ENCODE measurements at regions not wholly inside any gene's neighbourhood (a gene's known extent, or its start where the extent isn't known, plus 50 kb on each side); places are given as distances from the start of the nearest gene placed in this dataset.
A peak's percentile ranks its signal among the peaks of the same experiment; 100 is the strongest.
"Not testable (repeated sequence)": the region's sequence is repeated elsewhere in the genome, so short reads cannot be mapped to it uniquely, and the experiment has no call there.

DNA sequence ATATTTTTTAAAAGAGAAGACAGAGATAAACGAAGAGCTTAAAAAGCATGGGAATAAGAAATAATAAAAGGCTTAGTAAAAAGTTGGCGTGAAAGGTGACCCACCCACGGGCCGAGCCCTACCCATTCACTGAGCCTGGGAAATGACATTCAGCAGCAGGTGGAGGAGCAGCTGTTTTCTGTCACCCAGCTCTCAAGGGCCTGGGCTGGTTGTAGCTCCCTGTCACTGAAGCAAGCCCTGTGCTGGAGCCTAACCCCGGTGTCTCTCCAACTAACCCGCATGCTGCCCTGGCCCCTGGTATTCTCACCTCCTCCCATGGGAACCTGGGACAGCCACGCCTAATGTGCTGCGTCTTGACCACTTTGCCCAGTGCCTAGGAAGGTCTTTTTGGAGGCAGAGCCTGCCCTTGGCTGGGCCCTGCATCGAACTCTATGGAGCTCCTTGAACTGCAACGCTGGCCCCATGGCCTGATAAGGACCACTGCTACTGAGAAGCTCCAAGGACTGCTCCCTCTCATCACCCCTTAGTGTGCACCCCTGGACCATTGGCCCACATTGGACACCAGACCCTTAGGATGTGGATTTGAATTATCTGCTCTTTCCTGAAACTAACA is 68.8 kb upstream of the IYD start:
- peak; percentile 67 for DNase-seq

DNA sequence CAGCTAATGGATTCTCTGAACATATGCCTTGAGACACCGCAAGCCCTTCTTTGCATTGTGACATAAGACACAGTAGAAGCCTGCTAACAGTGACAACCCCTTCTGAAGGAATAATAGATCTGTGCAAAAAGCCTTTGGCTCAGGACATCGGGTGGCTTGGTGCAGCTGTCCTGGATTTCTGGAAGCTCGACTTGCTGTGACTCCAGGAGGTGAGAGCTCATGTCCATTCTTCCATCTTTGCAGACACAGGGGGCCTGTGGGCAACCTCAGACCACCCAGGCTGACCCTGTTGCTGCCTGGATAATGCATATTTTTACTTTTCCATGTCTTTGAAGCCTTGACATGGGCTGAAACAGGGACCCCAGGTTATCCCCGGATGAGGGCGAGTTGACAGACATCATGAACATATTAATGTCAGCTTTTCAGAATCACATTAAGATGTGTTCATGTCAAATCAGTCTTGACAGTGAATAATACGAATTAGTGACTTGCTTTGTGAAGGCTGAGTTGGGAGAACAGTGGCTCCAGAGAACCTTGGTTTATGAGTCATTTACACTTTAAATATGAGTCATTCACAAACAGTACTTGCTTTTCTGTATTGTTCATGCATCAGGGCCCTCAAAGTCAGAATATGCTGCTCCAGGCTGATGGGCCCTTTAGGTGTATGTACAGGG is 66.8 kb upstream of the IYD start:
- DNase-seq, result peak; percentile 68

DNA sequence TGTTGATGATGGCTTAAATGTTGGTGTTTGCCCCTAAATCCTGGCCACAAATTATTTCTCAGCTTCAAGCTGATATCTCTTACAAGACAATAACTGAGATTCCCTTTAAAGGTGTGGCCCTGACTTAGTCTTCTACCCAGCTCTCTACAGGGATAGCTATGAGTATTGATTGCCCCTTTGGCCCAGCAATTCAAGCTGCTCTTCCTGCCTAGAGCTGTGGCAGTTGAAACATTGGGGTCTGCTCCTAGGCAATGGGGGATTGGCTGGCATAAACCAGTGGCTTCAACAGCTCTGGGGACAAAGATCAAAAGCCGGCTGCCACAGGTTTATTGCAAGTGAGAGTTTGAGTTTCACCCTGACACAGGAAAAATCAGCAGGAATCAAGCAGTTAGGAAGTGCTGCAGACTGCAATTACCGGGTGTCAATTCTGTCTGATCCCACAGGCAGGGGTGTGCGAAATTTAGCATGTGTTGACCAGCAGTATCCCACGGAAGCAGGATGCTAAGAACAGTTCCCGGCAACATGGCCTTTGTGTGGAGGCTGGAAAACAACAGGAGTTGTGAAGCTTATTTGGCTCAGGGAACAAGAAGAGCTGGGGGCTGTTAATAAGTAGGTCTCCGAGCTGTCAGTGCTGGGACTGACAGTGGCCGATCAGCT is 66.2 kb upstream of the IYD start:
- peak; percentile 64 for DNase-seq

DNA sequence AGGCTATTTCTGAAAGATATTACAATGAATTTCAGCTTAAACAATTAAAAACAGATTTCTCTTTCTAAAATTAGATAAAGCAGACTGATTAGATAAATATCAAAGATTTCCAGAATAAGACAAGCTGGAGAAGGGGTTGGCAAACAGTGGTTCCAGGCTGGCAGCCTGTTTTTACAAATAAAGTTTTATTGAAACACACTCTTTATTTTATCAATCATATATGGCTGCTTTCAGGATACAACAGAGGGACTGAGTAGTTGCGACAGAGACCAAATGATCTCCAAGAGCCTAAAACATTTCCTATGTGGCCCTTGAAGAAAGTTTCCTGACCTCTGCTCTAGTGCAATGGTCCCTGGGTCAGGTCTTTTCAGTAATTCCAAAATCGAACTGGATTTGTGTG is 65.6 kb upstream of the IYD start:
- DNase-seq, result no peak

DNA sequence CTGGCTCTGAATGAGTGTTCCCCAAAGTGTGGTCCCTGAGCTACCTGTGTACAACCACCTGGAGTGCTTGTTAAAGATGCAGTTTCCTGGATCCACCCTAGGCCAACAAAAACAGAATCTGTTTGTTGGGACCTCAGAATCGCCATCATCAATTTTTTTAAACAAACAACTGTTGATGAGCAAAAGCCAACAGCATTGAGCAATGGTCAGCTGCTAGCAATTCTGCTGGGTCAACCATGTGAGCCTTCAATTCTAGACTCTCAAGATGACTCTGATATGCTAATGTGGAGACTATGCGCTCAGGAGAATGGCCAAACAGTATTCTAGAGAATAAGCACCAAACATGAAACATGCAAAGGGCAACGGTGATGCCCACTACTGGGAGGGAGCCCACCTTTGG is 64.4 kb upstream of the IYD start:
- no peak for DNase-seq

DNA sequence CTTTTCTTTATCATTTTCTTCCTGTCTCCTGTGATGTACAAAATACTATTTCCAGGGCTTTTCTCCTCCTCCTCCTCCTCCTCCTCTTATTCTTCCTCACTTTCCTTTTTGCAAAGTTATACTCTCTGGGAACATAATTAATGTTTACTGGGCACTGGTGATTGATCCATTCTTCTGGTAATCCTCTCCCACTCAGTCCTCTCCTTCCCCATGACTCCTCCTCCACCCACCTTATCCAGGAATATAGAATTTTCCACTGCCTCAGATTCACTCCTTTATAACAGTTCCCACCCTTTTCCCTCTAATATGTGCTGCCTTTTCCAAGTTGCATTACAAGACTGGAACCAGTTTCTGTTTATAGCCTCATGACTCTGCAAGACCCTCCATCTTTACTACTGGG is 62.5 kb upstream of the IYD start:
- no peak for DNase-seq

DNA sequence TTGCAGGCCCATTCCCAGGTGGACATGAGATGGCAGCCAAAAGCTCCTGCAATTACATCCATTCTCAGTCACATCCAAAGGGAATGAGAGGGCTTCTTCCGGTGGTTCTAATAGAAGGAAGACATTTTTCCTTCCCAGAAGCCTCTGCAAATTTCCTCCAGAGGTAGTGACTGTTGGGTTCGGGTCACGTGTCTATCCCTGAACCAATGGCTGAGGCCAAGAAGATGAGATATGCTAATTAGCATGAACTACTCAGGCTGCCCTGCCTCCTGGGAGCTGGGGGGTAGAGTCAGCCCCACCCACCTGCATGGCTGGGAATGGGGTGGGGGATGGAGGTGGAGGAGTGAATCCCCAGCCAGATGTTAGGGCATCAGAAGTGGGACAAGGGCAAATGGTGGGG is 61.3 kb upstream of the IYD start:
- no peak for DNase-seq

DNA sequence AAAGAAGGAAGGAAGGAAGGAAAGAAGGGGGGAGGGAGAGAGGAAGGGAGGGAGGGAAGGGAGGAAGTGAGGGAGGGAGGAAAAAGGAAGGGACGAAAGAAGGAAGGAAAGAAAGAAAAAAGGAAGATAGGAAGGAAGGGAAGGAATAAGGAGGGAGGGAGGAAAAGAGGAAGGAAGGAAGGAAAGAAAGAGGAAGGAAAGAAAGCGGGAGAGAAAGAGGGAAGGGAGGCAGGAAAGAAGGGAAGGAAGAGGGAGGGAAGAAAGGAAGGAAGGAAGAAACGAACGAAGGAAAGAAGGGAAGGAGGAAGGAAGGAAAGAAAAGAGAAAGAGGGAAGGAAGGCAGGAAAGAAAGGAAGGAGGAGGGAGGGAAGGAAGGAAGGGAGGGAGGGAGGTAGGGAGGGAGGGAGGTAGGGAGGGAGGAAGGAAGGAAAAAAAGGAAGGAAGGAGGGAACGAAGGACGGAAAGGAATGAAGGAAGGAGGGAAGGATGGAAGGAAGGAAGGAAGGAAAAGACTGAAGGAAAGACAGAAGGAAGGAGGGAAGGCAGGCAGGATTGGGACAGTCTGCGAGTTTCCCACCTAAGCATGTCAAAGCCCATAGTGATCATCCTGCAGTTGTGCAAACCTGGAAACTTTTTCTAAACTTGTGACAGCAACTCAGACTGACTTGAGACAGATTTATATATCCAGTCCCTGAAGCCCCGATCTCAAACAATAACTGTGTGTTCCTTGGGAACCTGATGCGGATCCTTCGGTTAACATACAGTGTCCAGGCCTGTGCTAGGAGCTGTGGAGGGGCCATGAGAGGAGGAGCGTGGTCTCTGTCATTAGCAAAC is 59.8 kb upstream of the IYD start:
- DNase-seq, result no peak

DNA sequence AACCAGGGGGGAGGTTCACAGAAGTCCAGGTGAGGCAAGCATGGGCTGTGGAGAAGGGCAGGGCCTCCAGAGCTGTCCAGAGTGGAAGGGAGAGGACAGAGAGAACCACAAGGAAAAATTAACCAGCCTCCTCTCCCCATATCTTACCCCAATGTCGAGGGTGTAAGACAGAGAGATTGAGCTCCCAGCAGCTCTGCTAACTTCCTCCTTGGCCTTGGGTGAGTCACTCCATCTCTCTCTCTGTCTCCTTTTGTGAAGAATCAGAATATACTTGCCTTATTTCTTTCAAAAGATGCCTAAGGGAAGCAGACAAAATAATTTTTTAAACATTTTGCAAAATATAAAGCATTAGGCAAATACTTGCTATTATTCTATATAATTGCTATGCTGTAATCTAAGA is 58.3 kb upstream of the IYD start:
- DNase-seq, result no peak

DNA sequence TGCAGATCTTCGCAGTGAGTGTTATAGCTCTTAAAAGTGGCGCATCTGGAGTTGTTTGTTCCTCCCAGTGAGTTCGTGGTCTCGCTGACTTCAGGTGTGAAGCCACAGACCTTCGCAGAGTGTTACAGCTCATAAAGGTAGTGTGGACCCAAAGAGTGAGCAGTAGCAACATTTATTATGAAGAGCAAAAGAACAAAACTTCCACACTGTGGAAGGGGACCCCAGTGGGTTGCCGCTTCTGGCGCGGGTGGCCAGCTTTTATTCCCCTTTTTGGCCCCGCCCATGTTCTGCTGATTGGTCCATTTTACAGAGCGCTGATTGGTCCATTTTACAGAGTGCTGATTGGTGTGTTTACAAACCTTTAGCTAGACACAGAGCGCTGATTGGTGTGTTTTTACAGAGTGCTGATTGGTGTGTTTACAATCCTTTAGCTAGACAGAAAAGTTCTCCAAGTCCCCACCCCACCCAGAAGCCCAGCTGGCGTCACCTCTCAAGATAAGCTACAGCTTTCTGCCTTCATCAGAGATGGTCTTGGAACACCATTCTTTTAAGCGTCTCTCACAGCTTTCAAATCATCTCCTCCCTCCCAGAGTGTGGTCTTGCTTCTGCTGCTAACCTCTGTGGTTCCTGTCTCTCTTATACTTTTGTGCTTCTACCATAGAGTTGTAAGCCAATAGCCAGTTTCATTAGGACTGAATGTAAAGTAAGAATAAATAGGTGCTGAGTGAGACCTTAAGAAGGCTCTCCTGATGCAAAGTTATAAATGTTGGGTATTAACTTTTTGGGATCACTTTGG is 57.5 kb upstream of the IYD start:
- DNase-seq, result not testable (repeated sequence)

DNA sequence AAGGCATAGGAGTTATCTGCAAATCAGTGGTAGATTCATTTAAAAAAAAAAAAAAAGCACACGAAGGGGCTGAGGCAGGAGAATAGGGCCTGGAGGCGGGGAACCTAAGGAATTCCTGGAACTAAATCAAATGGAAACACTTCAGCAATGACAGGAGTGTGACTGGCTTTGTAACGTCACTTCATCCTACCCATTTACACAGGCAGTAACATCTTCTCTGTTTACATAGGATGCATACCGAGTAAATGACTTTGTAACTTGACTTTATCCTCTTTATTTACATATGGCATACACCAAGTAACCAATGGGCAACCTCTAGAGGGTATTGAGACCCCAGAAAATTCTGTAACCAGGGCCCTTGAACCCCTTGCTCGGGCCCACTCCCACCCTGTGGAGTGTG is 56.4 kb upstream of the IYD start:
- DNase-seq, result no peak

DNA sequence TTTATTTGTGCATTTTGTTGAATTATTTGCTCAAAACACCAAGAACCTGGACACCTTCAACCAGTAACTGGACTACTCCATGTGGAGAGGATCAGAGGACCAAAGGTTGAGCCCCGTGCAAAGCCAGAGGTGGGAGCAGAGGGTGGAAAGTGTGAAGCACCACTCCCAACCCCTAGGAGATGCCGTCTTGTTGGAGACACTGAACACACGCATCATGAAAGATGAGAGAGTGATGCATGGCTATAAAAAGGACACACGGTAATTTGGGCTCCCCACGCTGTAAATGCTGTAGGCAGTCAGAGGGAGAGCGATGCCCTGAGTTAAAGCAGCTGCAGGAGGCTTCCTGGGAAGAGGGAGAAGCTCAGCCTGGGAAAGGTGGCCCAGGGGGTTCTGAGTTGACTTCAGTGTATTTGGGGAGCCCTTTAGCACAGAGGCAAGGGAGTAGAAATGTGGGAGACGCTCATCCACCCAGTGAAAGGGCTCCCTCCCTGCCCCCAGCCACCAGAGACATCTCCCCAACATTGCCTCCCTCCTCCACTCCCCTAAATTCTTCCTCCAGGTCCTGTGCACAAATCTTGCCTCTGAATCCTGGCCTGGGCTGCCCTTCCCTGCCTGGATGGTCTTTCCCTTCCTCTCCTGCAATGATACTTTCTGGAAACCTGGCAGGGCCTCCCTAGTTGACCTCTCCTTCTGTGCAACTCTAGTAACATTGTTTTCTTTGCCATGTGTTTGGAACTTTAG is 55.8 kb upstream of the IYD start:
- no peak for DNase-seq

DNA sequence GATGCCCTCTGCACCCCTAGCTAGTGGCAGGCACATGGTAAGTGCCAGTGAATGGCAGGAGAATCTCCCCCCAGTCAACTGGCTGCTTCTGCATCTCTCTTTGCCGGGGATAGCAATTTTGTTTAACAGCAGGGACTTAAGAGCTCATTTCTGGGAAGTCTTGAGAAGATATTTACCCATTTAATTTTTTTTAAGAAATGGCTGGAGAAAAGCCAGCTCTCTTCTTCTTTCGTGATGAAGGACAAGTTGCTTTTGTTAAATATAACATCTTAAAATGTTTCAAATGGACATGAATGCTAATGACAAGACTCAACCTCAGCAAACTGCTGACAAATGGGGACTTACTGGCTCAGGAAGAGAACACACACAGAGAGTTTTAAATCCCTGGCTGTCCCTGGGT is 55.0 kb upstream of the IYD start:
- DNase-seq, result no peak

DNA sequence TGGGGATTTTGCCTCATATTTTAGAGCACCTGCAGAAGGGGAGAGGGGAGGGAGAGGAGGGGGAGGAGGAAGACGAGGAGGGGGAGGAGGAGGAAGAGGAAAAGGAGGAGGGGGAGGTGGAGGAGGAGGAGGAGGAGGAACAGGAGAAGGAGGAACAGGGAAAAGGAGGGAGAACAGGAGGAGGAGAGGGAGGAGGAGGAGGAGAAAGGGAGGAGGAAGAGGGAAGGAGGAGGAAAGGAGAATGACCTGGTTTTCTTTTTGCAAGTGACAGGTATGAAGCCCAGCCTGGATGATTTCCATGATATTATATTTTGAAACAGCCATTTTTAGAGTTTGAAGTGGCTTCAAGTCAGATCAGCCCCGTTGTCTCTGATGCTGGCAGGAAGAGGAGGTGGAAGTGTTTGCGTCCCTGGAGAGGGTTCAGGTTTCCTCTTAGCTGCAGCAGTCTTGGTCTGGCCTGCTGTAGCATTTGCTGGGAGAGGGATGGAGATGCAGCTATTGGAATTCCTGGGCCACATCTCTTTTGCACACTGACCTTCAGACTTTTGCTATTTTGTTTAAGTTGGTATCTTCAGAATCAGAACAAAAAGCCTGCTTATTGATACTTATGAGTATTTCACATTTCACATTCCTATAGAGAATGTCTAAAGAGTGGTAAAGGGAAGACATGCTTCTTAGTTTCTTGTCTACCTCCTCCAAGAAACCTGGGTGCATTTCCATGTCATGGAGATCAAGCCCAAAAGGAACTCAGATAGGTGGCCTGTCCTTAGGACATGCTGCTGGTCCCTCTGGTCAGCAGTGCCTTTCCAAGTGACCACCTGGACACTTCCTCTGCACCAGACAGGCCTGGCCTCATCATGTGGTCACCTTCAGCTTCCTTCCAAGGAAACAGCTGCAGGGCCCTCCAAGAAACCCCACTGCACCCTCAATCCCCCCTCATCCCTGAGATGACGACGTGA is 54.3 kb upstream of the IYD start:
- DNase-seq, result no peak

DNA sequence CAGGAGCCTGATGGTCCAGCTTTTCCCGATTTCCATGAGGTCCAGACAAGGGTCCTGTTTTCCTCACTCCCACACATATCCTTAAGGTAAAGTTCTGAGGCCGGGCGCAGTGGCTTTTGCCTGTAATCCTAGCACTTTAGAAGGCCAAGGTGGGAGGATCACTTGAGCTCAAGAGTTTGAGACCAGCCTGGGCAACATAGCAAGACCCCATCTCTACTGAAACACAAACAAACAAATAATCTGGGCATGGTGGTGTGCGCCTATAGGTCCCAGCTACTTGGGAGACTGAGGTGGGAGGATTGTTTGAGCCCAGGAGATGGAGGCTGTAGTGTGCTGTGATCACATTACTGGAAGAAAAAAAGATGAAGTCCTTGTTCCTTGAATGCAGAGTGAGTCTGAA is 53.2 kb upstream of the IYD start:
- DNase-seq, result no peak

DNA sequence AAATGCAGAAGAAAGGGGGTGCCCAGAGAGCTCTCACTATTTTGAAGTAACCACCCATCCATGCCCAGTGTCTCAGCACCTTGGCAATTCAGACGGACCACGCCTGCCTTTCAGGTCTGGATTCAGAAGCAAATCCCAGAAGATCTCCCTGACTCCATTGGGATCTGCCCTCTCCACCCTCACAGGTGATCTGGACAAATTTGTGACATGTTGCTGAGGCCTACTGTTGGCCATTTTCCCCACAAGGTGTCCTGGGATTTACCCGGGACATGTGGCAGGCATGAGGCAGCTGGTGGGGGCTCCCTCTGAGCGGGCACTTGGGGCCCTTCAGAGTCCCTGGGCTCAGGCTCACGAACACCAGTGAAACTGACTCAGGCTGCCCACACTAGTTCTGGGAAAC is 51.9 kb upstream of the IYD start:
- no peak for DNase-seq

Measured in eye (tissue), 1 donor.